K562 (cell line): ENCODE measurements at regions not wholly inside any gene's neighbourhood (a gene's known extent, or its start where the extent isn't known, plus 50 kb on each side); places are given as distances from the start of the nearest gene placed in this dataset.

Experiments
- ATAC-seq: fragments of 200-7000 bp; cut with Tn5 transposase; 3 replicates; pipeline ENCODE4 v1.9.1; 2020; ENCODE audit warnings: moderate library complexity
- BruUV-seq: library from RNA; stranded (reverse); fragments of 400-500 nt; replicated peaks from 2 replicates; lab custom pipeline; 2021; lab: Mats Ljungman, UMichigan
- CTCF ChIA-PET: fragments of 300-600 bp; formaldehyde crosslinking; extraction: SDS; loops from one replicate; lab custom pipeline; 2021; ENCODE audit warnings: low intra/inter-chr PET ratio; lab: Yijun Ruan, JAX
- POLR2A ChIA-PET: fragments of 300-600, 350-650 bp; sonication (Branson Sonifier 250); formaldehyde crosslinking; extraction: SDS; loops from one replicate; lab custom pipeline; 2021; ENCODE audit warnings: antibody characterized with exemption, inconsistent platforms; lab: Yijun Ruan, JAX
- DNase-seq, 4 experiments: peaks; one replicate each; pipeline versions ENCODE4 v3.0.0 to v3.0.0-alpha.2; 2011 to 2018; ENCODE audit warnings: low spot score in 3 of 4, mixed read lengths in 3 of 4; ENCODE audit errors: extremely low read depth in 1 of 4
- FAIRE-seq: peaks from 2 replicates; lab custom pipeline; 2011; peaks lifted over from hg19 to GRCh38; lab: Jason Lieb, UNC
- H2AFZ ChIP-seq: 2 replicates; pipeline ENCODE4 v1.6.0; 2011; ENCODE audit warnings: low read depth, low read length, control low read depth, inconsistent platforms
- H3K27ac ChIP-seq: fragments of 200-600 bp; 3 replicates; pipeline ENCODE4 v1.8.0; 2011; ENCODE audit warnings: low read depth, mild to moderate bottlenecking, control low read depth, inconsistent platforms, low read length, moderate library complexity, mixed read lengths; ENCODE audit errors: extremely low read depth
- H3K27me3 ChIP-seq, 2 experiments: fragments of 300-600 bp in 1 of 2; 2 replicates in 1 of 2; 3 replicates in 1 of 2; pipeline versions ENCODE4 v1.6.0 to v1.8.0; 2011; ENCODE audit warnings: inconsistent platforms in 2 of 2, low read length in 2 of 2, mild to moderate bottlenecking in 1 of 2, mixed read lengths in 1 of 2, moderate library complexity in 1 of 2; ENCODE audit not compliant: control insufficient read depth in 2 of 2, insufficient read depth in 2 of 2
- H3K36me3 ChIP-seq: fragments of 300-600 bp; 3 replicates; pipeline ENCODE4 v1.8.0; 2011; ENCODE audit warnings: mild to moderate bottlenecking, low read length, inconsistent platforms; ENCODE audit not compliant: control insufficient read depth, insufficient read depth
- H3K4me1 ChIP-seq, 2 experiments: fragments of 200-600 bp in 1 of 2; replicated peaks in 1 of 2; 2 replicates in 1 of 2; 3 replicates in 1 of 2; pipeline versions ENCODE4 v1.5.1 to v1.8.0; 2011; ENCODE audit warnings: inconsistent platforms in 2 of 2, low read length in 2 of 2, mild to moderate bottlenecking in 1 of 2, mixed read lengths in 1 of 2, moderate library complexity in 1 of 2; ENCODE audit not compliant: control insufficient read depth in 2 of 2, insufficient read depth in 2 of 2
- H3K4me2 ChIP-seq: 2 replicates; pipeline ENCODE4 v1.6.1; 2011; ENCODE audit warnings: low read length, control low read depth, inconsistent platforms, mixed read lengths; ENCODE audit not compliant: insufficient read depth
- H3K4me3 ChIP-seq: fragments of 200-600 bp; sonication (generic), shearing (Covaris generic); 2 replicates; pipeline ENCODE4 v1.5.1; 2016; ENCODE audit warnings: control low read depth, inconsistent platforms
- H3K79me2 ChIP-seq: fragments of 200-600 bp; 3 replicates; pipeline ENCODE4 v1.8.0; 2011; ENCODE audit warnings: low read length, inconsistent platforms; ENCODE audit not compliant: control insufficient read depth, insufficient read depth
- H3K9ac ChIP-seq, 2 experiments: 2 replicates each; pipeline versions ENCODE4 v1.6.0 to v1.6.1; 2011; ENCODE audit warnings: low read depth in 2 of 2, low read length in 2 of 2, control low read depth in 1 of 2, inconsistent platforms in 1 of 2, mild to moderate bottlenecking in 1 of 2, mixed read lengths in 1 of 2; ENCODE audit not compliant: insufficient read depth in 1 of 2
- H3K9me1 ChIP-seq: one replicate; pipeline ENCODE4 v1.6.0; 2011; ENCODE audit warnings: inconsistent platforms, mild to moderate bottlenecking, low read length, moderate library complexity; ENCODE audit not compliant: control insufficient read depth, insufficient read depth
- H3K9me3 ChIP-seq: replicated peaks from 2 replicates; pipeline ENCODE4 v1.5.1; 2011; ENCODE audit warnings: low read depth, low read length, inconsistent platforms; ENCODE audit not compliant: control insufficient read depth, insufficient read depth
- H4K20me1 ChIP-seq: replicated peaks from 2 replicates; pipeline ENCODE4 v1.6.1; 2011; ENCODE audit warnings: low read length, inconsistent platforms, mixed read lengths; ENCODE audit not compliant: control insufficient read depth, insufficient read depth
- CBX3 ChIP-seq, 2 experiments: IDR thresholded peaks; 1 replicate in 1 of 2; 2 replicates in 1 of 2; pipeline ENCODE4 v1.6.1; 2012; ENCODE audit warnings: inconsistent platforms in 2 of 2, low read length in 2 of 2, borderline replicate concordance in 1 of 2, control low read depth in 1 of 2
- COPS2 ChIP-seq: fragments of 450-650 bp; conservative IDR thresholded peaks from 2 replicates; pipeline ENCODE4 v1.6.1; 2016; ENCODE audit warnings: mild to moderate bottlenecking, moderate library complexity
- CREB3L1 ChIP-seq: fragments of 450-650 bp; IDR thresholded peaks from 2 replicates; pipeline ENCODE4 v1.6.1; 2014; ENCODE audit warnings: low read depth, mild to moderate bottlenecking, moderate library complexity, borderline replicate concordance
- ILK ChIP-seq: fragments of 450-650 bp; IDR thresholded peaks from 2 replicates; pipeline ENCODE4 v1.6.1; 2016; ENCODE audit warnings: missing genetic modification characterization, low read depth, mild to moderate bottlenecking, missing compliant biosample characterization, moderate library complexity, borderline replicate concordance
- MYC ChIP-seq, 2 experiments: fragments of 250-450 bp in 1 of 2; sonication (Bioruptor Pico) in 1 of 2; IDR thresholded peaks; 2 replicates each; pipeline versions ENCODE4 v1.5.1 to v1.6.1; 2012 to 2021; ENCODE audit warnings: low read depth in 2 of 2, borderline replicate concordance in 1 of 2, improper control_type of control experiment in 1 of 2, low read length in 1 of 2, mild to moderate bottlenecking in 1 of 2, moderate library complexity in 1 of 2
- NR2F6 ChIP-seq: fragments of 450-650 bp; formaldehyde crosslinking; IDR thresholded peaks from 2 replicates; pipeline ENCODE4 v1.4.0; 2020; ENCODE audit warnings: mild to moderate bottlenecking
- PHTF2 ChIP-seq: fragments of 250-450 bp; sonication (Bioruptor Pico); IDR thresholded peaks from 2 replicates; pipeline ENCODE4 v1.5.0; 2021; ENCODE audit warnings: mild to moderate bottlenecking
- POLR2A ChIP-seq: fragments of 450-650 bp; conservative IDR thresholded peaks from 2 replicates; pipeline ENCODE4 v1.6.1; 2016
- POLR2B ChIP-seq: fragments of 450-650 bp; IDR thresholded peaks from 2 replicates; pipeline ENCODE4 v1.6.1; 2018; ENCODE audit warnings: low read depth; ENCODE audit not compliant: partially characterized antibody
- POLR2G ChIP-seq: fragments of 200-400 bp; formaldehyde crosslinking; IDR thresholded peaks from 2 replicates; pipeline ENCODE4 v1.6.1; 2017; ENCODE audit warnings: low read depth, mild to moderate bottlenecking, antibody characterized with exemption, low read length, moderate library complexity
- ZBTB2 ChIP-seq: fragments of 450-650 bp; IDR thresholded peaks from 2 replicates; pipeline ENCODE4 v1.6.1; 2016; ENCODE audit warnings: antibody characterized with exemption
- ZFP1 ChIP-seq: fragments of 450-650 bp; formaldehyde crosslinking; IDR thresholded peaks from 2 replicates; pipeline ENCODE4 v1.4.0; 2020; ENCODE audit warnings: mild to moderate bottlenecking, mixed read lengths
- ZNF707 ChIP-seq: fragments of 250-450 bp; sonication (Bioruptor Pico); conservative IDR thresholded peaks from 2 replicates; pipeline ENCODE4 v1.8.0; 2022; ENCODE audit warnings: inconsistent platforms, mild to moderate bottlenecking, moderate library complexity
- WGBS: fragments of 100-300 bp; shearing (Covaris generic); methylation state at CpG from one replicate; pipeline ENCODE4 v1.1.6; 2016; ENCODE audit warnings: low coverage, mixed read lengths; ENCODE audit not compliant: insufficient coverage; ENCODE audit errors: missing lambda C conversion rate; 5-methylcytosine and 5-hydroxymethylcytosine counted together
- in situ Hi-C: fragments of 300-500 bp; cut with MboI; formaldehyde crosslinking; loops from 4 replicates; pipeline ENCODE4 v1.15.0; 2018; ENCODE audit warnings: inconsistent platforms, mixed read lengths
- intact Hi-C: fragments of 100-400 bp; cut with micrococcal nuclease; formaldehyde crosslinking; loops from 2 replicates; pipeline ENCODE4 v1.14.2; 2022

- FAIRE-seq (no peak), DNase-seq (no peak), ATAC-seq (no peak)
- ChIA-PET CTCF (no interaction called here), POLR2A (no interaction called here)
- H2AFZ ChIP-seq, result no peak overlapping the region
- H3K79me2 ChIP-seq, result no peaks in the 10 kb centered on the region
- H3K9ac ChIP-seq, result no peak overlapping the region
- no peaks in the 10 kb centered on the region for H3K36me3 ChIP-seq
- H3K4me2 ChIP-seq, result no peak overlapping the region
- H4K20me1 ChIP-seq, result no peaks in the 10 kb centered on the region
- peaks cover 0 to 10% of the 10 kb centered on the region in 2 experiments; a peak in 1 of 5 replicates for H3K4me1 ChIP-seq
- no peaks in the 10 kb centered on the region for H3K9me3 ChIP-seq
- WGBS, result 3% methylated on average over 4 of the region's 4 CpGs
- BruUV-seq, result no TSS peak
- no peaks in the 10 kb centered on the region for H3K9me1 ChIP-seq
- in situ Hi-C loops, result loop anchor here (10.0 kb wide), 1 partner anchor 1538 kb away; no protein-coding TSS in a partner anchor
- H3K4me3 ChIP-seq, result no peak overlapping the region
- intact Hi-C loops, result loop anchor here (10.0 kb wide), 1 partner anchor 548 kb away; no protein-coding TSS in a partner anchor
- H3K27me3 ChIP-seq, result peaks cover 2 to 17% of the 10 kb centered on the region in 2 experiments; a peak in 2 of 5 replicates
- no peak overlapping the region for H3K27ac ChIP-seq
- no peak for TF ChIP-seq POLR2G
- no peak for TF ChIP-seq CBX3 (IDR thresholded peaks at IDR 0.05; ENCODE audit: borderline replicate concordance in 1 of 2, low read length in 2 of 2)
- TF ChIP-seq CREB3L1, result no peak
- no peak for TF ChIP-seq ZBTB2
- TF ChIP-seq POLR2A, result no peak
- TF ChIP-seq POLR2B, result no peak
- no peak for TF ChIP-seq PHTF2 (CRISPR knock-in tag)
- no peak for TF ChIP-seq ILK (tag)
- no peak for TF ChIP-seq ZFP1 (CRISPR knock-in tag)
- no peak for TF ChIP-seq COPS2
- TF ChIP-seq MYC (IDR thresholded peaks at IDR 0.05; ENCODE audit: low read depth, low read length), result no peak
- no peak for TF ChIP-seq MYC (CRISPR knock-in tag; IDR thresholded peaks at IDR 0.05; ENCODE audit: borderline replicate concordance, low read depth)
- TF ChIP-seq ZNF707 (CRISPR knock-in tag), result no peak
- no peak for TF ChIP-seq NR2F6 (CRISPR knock-in tag)
These were observed 122.9 kb upstream of the ZNF507 start for GRCh38 chr19:32222556-32222955.
